HG03097 (cell line): ENCODE measurements at regions not wholly inside any gene's neighbourhood (a gene's known extent, or its start where the extent isn't known, plus 50 kb on each side); places are given as distances from the start of the nearest gene placed in this dataset.

Experiments used
- ATAC-seq: cut with Tn5 transposase; IDR thresholded peaks from one replicate; pipeline ENCODE4 v1.9.1; 2021; ENCODE audit not compliant: unreplicated experiment, low FRiP score

GRCh38 chr5:175288048-175288621 is 155.8 kb downstream of the DRD1 start:
- ATAC-seq = no peak

DNA sequence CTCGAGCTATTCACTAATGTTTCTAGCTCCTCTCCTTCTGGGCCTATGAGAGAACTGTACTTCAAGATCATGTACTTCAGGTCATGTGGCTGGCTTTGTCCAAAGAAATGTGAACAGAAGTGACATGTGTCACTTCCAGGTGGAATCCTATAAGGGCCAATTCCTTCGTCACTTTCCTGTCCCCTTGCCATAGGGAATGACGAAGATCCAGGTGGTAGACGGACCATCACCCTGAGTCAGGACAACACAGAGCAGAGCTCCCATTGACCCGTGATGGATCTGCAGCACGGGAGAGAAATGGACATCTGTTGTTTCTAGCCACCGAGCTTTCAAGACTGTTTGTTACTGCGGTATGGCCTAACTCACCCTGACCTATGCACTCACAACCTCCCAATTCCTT is 157.0 kb downstream of the DRD1 start:
- ATAC-seq = no peak

GRCh38 chr5:175285261-175285660 is 158.7 kb downstream of the DRD1 start:
- no peak for ATAC-seq

DNA sequence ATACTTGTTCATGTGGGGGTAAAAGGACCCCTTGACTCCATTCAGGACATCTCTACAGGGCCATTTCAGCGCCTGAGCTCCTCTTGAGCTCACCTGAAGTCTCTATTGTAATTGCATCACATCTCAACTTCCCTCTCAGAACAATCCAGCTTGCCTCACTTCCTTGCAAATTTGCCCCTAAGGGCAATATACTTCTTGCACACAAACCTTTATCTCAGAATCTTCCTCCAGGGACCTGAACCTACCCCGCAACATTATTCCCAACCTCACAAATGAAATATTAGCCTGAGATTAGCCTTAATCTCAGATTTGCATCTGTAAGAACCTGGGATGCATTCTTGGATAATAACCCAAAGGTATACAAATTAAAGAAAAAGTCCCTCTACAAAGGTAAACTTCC is 159.2 kb downstream of the DRD1 start:
- no peak for ATAC-seq

DNA sequence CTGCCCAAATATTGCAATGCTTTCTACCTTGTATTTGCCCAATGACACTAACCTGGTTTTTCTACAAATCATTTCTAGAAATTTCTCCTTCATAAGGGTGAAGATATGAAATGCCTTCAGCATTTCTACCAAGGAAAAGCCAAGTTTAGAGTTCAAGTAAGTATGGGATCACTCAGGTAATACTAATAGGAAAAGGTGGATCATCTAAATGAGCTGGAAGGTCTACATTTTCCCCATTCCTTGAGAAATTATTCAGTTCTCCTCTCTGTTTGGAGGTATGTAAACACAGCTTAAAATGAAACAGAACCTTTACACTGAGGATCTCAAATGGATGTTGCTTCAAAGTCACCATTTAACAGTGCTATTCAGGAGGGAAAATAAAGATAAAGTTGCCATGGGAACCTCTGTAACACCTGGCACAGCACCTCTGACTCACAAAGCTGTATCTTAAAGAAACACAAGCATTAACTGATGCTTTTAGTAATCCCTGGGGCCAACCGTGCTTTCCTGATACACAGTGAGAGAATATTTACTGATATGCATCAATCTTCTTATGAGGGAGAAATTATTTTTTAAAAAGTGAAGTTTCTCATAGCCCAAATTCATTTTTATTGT is 161.3 kb downstream of the DRD1 start:
- no peak for ATAC-seq

GRCh38 chr5:175281714-175282113 is 162.3 kb downstream of the DRD1 start:
- ATAC-seq = no peak

- ATAC-seq = no peak
Observed at GRCh38 chr5:175281257-175281656, 162.7 kb downstream of the DRD1 start.

DNA sequence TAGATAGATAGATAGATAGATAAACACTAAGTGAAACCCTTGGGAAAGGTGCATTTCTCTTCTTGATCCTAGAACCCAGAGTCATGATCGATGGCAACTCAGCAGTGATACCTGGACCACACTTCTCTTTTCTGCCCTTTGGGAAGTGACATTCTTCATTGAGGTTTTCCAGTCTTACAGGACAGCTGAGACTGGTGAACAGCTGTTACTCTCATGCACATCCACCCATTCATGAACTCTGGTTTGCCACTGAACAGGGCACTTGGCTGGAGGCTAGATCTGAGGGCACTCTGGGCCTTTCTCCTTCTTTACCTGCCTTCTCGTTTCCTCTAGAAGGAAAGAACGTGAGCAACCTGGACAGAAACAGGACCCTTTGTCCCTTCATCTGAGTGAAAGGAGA is 164.5 kb downstream of the DRD1 start:
- ATAC-seq = no peak

DNA sequence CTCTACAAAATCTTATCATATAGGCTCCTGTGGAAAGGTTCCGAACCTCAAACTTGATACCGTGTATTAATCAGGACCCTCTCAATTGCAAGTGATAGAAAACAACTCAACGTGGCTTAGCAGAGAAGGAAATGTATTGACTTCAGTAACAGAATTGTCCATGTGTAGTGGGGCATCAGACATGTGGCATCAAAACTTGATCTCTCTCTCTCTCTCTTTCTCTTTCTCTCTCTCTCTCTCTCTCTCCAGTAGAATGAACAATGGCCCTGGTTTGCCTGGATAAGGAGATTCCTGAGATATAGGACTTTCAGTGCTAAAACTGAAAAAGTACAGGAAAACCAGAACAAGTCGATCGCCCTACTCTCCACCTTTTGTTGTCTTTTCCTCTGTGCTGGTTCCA is 168.2 kb downstream of the DRD1 start:
- ATAC-seq = no peak

GRCh38 chr5:175275097-175275496 is 168.9 kb downstream of the DRD1 start:
- no peak for ATAC-seq

- no peak for ATAC-seq
Observed at GRCh38 chr5:175274171-175274570, 169.8 kb downstream of the DRD1 start.

- no peak for ATAC-seq
Observed at GRCh38 chr5:175264406-175264805, 179.6 kb downstream of the DRD1 start.

DNA sequence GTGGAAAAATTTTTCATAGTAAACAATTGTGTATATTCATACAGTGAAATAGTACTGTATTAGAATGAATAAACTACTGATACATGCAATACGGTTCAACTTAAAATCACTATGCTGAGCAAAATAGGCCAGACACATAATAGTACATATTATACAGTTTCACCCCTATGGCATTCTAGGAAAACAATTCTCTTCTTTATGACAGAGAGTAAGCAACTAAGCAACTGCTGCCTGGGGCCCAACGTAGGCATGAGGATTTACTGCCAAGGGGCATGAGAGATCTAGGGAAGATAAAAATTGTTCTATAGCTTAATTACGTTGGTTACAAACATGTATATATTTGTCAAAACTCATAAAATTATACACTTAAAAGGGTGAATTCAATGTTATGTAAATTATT is 180.2 kb downstream of the DRD1 start:
- no peak for ATAC-seq

- ATAC-seq = no peak
Observed at GRCh38 chr5:175261526-175261925, 182.5 kb downstream of the DRD1 start.

GRCh38 chr5:175261037-175261436 is 182.9 kb downstream of the DRD1 start:
- ATAC-seq = no peak

DNA sequence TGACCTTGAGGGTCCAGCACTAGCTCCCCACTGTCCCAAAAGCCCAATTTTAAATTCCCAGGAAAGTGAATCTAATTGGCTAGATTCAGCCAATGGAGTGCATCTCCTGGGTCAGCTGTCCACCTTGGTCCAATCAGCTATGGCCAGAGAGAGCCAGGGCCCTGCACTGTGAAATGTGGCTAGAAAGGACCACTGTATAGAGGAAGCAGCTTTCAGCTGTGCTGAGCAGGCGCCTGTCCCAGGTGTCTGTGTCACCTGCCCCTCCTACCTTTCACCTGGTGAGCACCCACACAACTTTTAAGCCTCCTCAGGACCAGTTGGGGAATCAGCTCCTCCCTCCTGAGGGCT is 186.2 kb downstream of the DRD1 start:
- ATAC-seq = no peak

DNA sequence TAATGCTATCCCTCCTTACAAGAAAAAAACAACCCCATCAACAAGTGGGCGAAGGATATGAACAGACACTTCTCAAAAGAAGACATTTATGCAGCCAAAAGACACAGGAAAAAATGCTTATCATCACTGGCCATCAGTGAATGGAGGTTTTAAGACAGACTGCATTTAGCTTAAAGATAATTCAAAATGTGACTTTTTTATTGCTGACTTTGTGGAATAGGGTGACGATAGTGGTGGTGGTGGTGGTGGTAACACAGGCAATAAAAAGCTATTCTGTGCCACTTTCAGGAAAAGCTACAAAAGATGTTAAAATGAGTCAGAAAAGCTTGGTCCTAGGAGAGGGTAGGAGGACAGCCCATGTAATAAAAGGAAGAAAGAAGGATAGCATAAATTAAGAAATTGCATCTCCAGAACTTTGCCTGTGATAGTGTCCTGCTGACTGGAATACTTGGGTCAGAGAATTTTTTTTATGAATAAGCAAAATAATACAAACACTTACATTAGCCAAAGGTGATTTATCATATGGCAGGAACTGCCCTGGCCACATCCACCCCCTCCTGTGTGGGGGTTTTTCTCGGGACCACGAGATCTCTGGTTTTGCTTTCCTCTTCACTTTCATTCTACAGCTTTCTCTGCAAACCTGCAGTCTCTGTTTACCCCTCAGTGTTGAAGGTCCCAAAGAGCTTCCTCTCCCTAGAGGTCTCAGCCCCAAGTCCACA is 186.7 kb downstream of the DRD1 start:
- no peak for ATAC-seq

DNA sequence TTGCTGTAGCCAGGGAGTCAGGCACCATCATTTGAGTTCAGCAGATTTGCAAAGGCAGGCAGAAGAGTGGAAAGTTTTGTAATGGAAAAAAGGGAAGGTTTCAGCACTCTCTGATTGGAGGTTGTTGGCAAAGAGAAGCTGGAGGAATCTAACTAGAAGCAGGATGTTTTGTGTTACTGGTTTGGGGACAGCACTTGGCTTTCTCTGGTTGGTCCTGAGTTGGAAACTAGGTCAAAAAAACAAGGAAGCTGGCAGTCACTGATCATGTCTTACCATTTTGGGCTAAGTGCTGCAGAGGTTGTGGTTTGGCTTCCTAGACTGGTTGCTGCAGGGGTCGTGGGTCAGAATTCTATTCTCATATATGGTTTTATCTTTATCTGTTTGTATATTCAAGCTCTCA is 189.8 kb downstream of the DRD1 start:
- ATAC-seq = no peak

- no peak for ATAC-seq
Observed at GRCh38 chr5:175253597-175253996, 190.4 kb downstream of the DRD1 start.

- no peak for ATAC-seq
Observed at GRCh38 chr5:175252234-175252805, 191.7 kb downstream of the DRD1 start.

DNA sequence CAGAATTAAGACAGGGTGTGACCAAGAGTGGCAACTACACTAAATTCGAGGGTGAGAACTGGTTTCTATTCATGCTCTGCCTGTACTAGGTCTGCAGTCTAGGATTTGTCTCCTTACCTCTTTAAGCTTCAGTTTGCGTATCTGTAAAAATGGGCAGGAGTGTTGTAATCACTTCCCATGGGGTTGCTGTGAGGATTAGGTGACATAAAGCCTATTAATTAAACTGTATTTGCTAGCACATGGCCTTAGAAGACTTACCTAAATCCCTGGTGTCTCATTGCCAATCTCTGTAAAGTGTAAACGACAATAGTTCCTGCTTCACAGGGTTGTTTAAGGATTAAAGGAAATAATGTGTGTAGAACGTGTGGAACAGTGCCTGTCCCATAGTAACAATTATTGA is 193.6 kb downstream of the DRD1 start:
- no peak for ATAC-seq

- ATAC-seq = no peak
Observed at GRCh38 chr5:175248416-175248905, 195.5 kb downstream of the DRD1 start.
